ENCODE measurements at regions not wholly inside any gene's neighbourhood (a gene's known extent, or its start where the extent isn't known, plus 50 kb on each side); places are given as distances from the start of the nearest gene placed in this dataset.

GRCh38 chr3:102098130-102098885 lies 249.0 kb downstream of the NFKBIZ start:
- Mint-ChIP-seq H3K27ac (ENCODE audit: unreplicated experiment) (no peak overlapping the region), H3K9me3 (no peaks in the 10 kb centered on the region), H3K36me3 (ENCODE audit: low read depth) (no peaks in the 10 kb centered on the region), H3K27me3 (ENCODE audit: low read depth) (no peaks in the 10 kb centered on the region), H3K4me1 (no peaks in the 10 kb centered on the region), H3K4me3 (no peak overlapping the region)
- DNase-seq (ENCODE audit: low read depth, low spot score), result no peak
- TF ChIP-seq CTCF (conservative IDR thresholded peaks at IDR 0.05), result no peak

- no peak overlapping the region for H3K27ac Mint-ChIP-seq (ENCODE audit: unreplicated experiment)
- no peaks in the 10 kb centered on the region for H3K36me3 Mint-ChIP-seq (ENCODE audit: low read depth)
- no peak for DNase-seq (ENCODE audit: low read depth, low spot score)
- H3K4me1 Mint-ChIP-seq, result no peaks in the 10 kb centered on the region
- no peaks in the 10 kb centered on the region for H3K9me3 Mint-ChIP-seq
- TF ChIP-seq CTCF (conservative IDR thresholded peaks at IDR 0.05), result no peak
- H3K4me3 Mint-ChIP-seq, result no peak overlapping the region
- no peaks in the 10 kb centered on the region for H3K27me3 Mint-ChIP-seq (ENCODE audit: low read depth)
These were observed 250.6 kb downstream of the NFKBIZ start for GRCh38 chr3:102099913-102100312.

- Mint-ChIP-seq H3K9me3 (peaks cover 3% of the 10 kb centered on the region), H3K4me1 (no peaks in the 10 kb centered on the region), H3K4me3 (no peak overlapping the region), H3K27ac (ENCODE audit: unreplicated experiment) (no peak overlapping the region), H3K27me3 (ENCODE audit: low read depth) (no peaks in the 10 kb centered on the region), H3K36me3 (ENCODE audit: low read depth) (no peaks in the 10 kb centered on the region)
- TF ChIP-seq CTCF (conservative IDR thresholded peaks at IDR 0.05), result no peak
- no peak for DNase-seq (ENCODE audit: low read depth, low spot score)
These were observed 253.1 kb downstream of the NFKBIZ start for GRCh38 chr3:102102394-102102793.

GRCh38 chr3:102104033-102104432 lies 254.7 kb downstream of the NFKBIZ start:
- no peaks in the 10 kb centered on the region for H3K27me3 Mint-ChIP-seq (ENCODE audit: low read depth)
- TF ChIP-seq CTCF (conservative IDR thresholded peaks at IDR 0.05), result no peak
- H3K27ac Mint-ChIP-seq (ENCODE audit: unreplicated experiment), result no peak overlapping the region
- H3K9me3 Mint-ChIP-seq, result peaks cover 6% of the 10 kb centered on the region
- no peaks in the 10 kb centered on the region for H3K36me3 Mint-ChIP-seq (ENCODE audit: low read depth)
- H3K4me3 Mint-ChIP-seq, result no peak overlapping the region
- no peaks in the 10 kb centered on the region for H3K4me1 Mint-ChIP-seq
- no peak for DNase-seq (ENCODE audit: low read depth, low spot score)

GRCh38 chr3:102105193-102105592 lies 255.9 kb downstream of the NFKBIZ start:
- TF ChIP-seq CTCF (conservative IDR thresholded peaks at IDR 0.05), result no peak
- Mint-ChIP-seq H3K4me3 (no peak overlapping the region), H3K36me3 (ENCODE audit: low read depth) (no peaks in the 10 kb centered on the region), H3K9me3 (peaks cover 6% of the 10 kb centered on the region), H3K4me1 (no peaks in the 10 kb centered on the region), H3K27me3 (ENCODE audit: low read depth) (no peaks in the 10 kb centered on the region), H3K27ac (ENCODE audit: unreplicated experiment) (no peak overlapping the region)
- no peak for DNase-seq (ENCODE audit: low read depth, low spot score)

Measured in neural crest cell (in vitro differentiated cells).